Mesenchymal stem cell (in vitro differentiated cells and primary cell): ENCODE measurements at regions not wholly inside any gene's neighbourhood (a gene's known extent, or its start where the extent isn't known, plus 50 kb on each side); places are given as distances from the start of the nearest gene placed in this dataset.

ENCODE experiments used
- DNase-seq: peaks from one replicate; pipeline ENCODE4 v3.0.0-alpha.2; 2013
- H2AFZ ChIP-seq: one replicate; pipeline ENCODE4 v1.6.1; 2013; ENCODE audit warnings: low read depth, mild to moderate bottlenecking, control low read depth, inconsistent platforms, low read length, moderate library complexity
- H2AK5ac ChIP-seq: 2 replicates; pipeline ENCODE4 v1.6.1; 2013; ENCODE audit warnings: low read length, moderate library complexity, mild to moderate bottlenecking, inconsistent platforms; ENCODE audit not compliant: severe bottlenecking
- H2BK120ac ChIP-seq: one replicate; pipeline ENCODE4 v1.6.1; 2013; ENCODE audit warnings: low read depth, mild to moderate bottlenecking, inconsistent platforms, low read length, moderate library complexity
- H2BK12ac ChIP-seq, 2 experiments: one replicate each; pipeline ENCODE4 v1.6.1; 2013; ENCODE audit warnings: inconsistent platforms in 2 of 2, low read length in 2 of 2, mild to moderate bottlenecking in 2 of 2, moderate library complexity in 2 of 2, control low read depth in 1 of 2
- H2BK15ac ChIP-seq: one replicate; pipeline ENCODE4 v1.6.1; 2013; ENCODE audit warnings: mild to moderate bottlenecking, low read depth, inconsistent platforms; ENCODE audit not compliant: poor library complexity, severe bottlenecking
- H2BK5ac ChIP-seq: 2 replicates; pipeline ENCODE4 v1.6.1; 2013; ENCODE audit warnings: low read depth, mild to moderate bottlenecking, low read length, control low read depth, inconsistent platforms; ENCODE audit not compliant: poor library complexity, severe bottlenecking
- H3K14ac ChIP-seq, 2 experiments: one replicate each; pipeline ENCODE4 v1.6.1; 2013; ENCODE audit warnings: inconsistent platforms in 2 of 2, low read length in 2 of 2, control low read depth in 1 of 2, mild to moderate bottlenecking in 1 of 2, moderate library complexity in 1 of 2
- H3K18ac ChIP-seq, 2 experiments: one replicate each; pipeline ENCODE4 v1.6.1; 2013; ENCODE audit warnings: inconsistent platforms in 2 of 2, low read length in 2 of 2, control low read depth in 1 of 2, low read depth in 1 of 2, mild to moderate bottlenecking in 1 of 2
- H3K23ac ChIP-seq, 2 experiments: one replicate each; pipeline ENCODE4 v1.6.1; 2013; ENCODE audit warnings: inconsistent platforms in 2 of 2, low read length in 2 of 2, mild to moderate bottlenecking in 2 of 2, moderate library complexity in 2 of 2, control low read depth in 1 of 2
- H3K27ac ChIP-seq: 2 replicates; pipeline ENCODE4 v1.5.1; 2013; ENCODE audit warnings: mild to moderate bottlenecking, moderate library complexity, low read length, control low read depth, inconsistent platforms; ENCODE audit not compliant: poor library complexity, severe bottlenecking
- H3K27me3 ChIP-seq, 2 experiments: 2 replicates each; pipeline versions ENCODE4 v1.6.1 to v1.7.0; 2013; ENCODE audit warnings: low read length in 2 of 2, mild to moderate bottlenecking in 2 of 2, moderate library complexity in 2 of 2, control low read depth in 1 of 2, inconsistent platforms in 1 of 2; ENCODE audit not compliant: control insufficient read depth in 1 of 2, insufficient read depth in 1 of 2
- H3K36me3 ChIP-seq, 2 experiments: 2 replicates each; pipeline versions ENCODE4 v1.6.1 to v1.7.0; 2013; ENCODE audit warnings: low read length in 2 of 2, control low read depth in 1 of 2, inconsistent platforms in 1 of 2, low read depth in 1 of 2, mild to moderate bottlenecking in 1 of 2; ENCODE audit not compliant: insufficient read depth in 2 of 2, control insufficient read depth in 1 of 2
- H3K4ac ChIP-seq, 2 experiments: one replicate each; pipeline ENCODE4 v1.6.1; 2013; ENCODE audit warnings: inconsistent platforms in 2 of 2, low read length in 2 of 2, mild to moderate bottlenecking in 2 of 2, moderate library complexity in 2 of 2, control low read depth in 1 of 2, low read depth in 1 of 2
- H3K4me1 ChIP-seq: 2 replicates; pipeline ENCODE4 v1.6.1; 2013; ENCODE audit warnings: low read depth, low read length, control low read depth; ENCODE audit not compliant: control insufficient read depth, insufficient read depth
- H3K4me2 ChIP-seq: 2 replicates; pipeline ENCODE4 v1.6.1; 2013; ENCODE audit warnings: low read length, mild to moderate bottlenecking, inconsistent platforms; ENCODE audit not compliant: poor library complexity, severe bottlenecking
- H3K4me3 ChIP-seq, 2 experiments: 2 replicates each; pipeline versions ENCODE4 v1.5.1 to v1.7.0; 2013; ENCODE audit warnings: low read length in 2 of 2, mild to moderate bottlenecking in 2 of 2, control low read depth in 1 of 2, low read depth in 1 of 2; ENCODE audit not compliant: insufficient read depth in 1 of 2
- H3K79me1 ChIP-seq: replicated peaks from 2 replicates; pipeline ENCODE4 v1.6.1; 2013; ENCODE audit warnings: mild to moderate bottlenecking, control low read depth, low read length, inconsistent platforms; ENCODE audit not compliant: poor library complexity, severe bottlenecking
- H3K9ac ChIP-seq: 2 replicates; pipeline ENCODE4 v1.7.0; 2013; ENCODE audit warnings: mild to moderate bottlenecking, low read length, moderate library complexity
- H3K9me3 ChIP-seq: 2 replicates; pipeline ENCODE4 v1.7.0; 2013; ENCODE audit warnings: mild to moderate bottlenecking, low read length; ENCODE audit not compliant: control insufficient read depth
- H4K8ac ChIP-seq: one replicate; pipeline ENCODE4 v1.6.1; 2013; ENCODE audit warnings: inconsistent platforms, mild to moderate bottlenecking, low read length, moderate library complexity
- H4K91ac ChIP-seq: one replicate; pipeline ENCODE4 v1.6.1; 2013; ENCODE audit warnings: mild to moderate bottlenecking, low read length, inconsistent platforms
- WGBS: methylation state at CpG from one replicate; pipeline ENCODE4 v1.1.7; 2013; ENCODE audit warnings: mixed read lengths; 5-methylcytosine and 5-hydroxymethylcytosine counted together

DNA sequence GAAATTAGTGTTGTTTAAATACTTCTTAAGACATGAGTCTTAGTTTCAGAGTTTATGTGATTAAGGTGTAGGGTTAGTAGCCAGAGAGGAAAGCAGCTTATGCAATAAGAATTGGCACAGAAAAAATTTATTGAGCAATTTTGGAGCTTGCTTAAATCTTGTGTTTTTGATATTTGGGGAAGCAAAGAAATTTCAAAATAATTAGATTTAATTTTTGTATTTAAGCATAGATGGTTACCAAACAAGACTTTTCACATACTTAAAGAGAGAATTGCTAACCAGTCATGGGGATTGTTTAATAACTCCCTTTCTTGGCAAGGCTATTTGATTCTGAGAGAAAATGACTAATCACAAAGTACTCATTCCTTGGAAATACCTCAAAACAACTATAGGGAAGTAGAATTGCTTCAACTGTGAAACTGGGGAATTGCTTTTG is 202.0 kb upstream of the GRID2 start:
- Histone ChIP-seq H3K4me1 (no peaks in the 10 kb centered on the region), H4K91ac (no peak overlapping the region), H3K4ac (no peak overlapping the region), H2BK12ac (no peak overlapping the region), H3K14ac (no peak overlapping the region), H3K36me3 (no peaks in the 10 kb centered on the region), H3K27me3 (no peaks in the 10 kb centered on the region), H2BK120ac (no peak overlapping the region), H3K79me1 (no peaks in the 10 kb centered on the region), H3K18ac (no peak overlapping the region), H2AFZ (no peak overlapping the region), H2BK15ac (no peak overlapping the region), H4K8ac (no peak overlapping the region), H3K23ac (no peak overlapping the region), H3K9me3 (no peaks in the 10 kb centered on the region), H3K27ac (no peak overlapping the region), H2BK5ac (no peak overlapping the region), H3K9ac (peak overlapping the region; percentile 59), H3K4me3 (no peak overlapping the region), H2AK5ac (no peak overlapping the region), H3K4me2 (no peak overlapping the region)
- DNase-seq = no peak

DNA sequence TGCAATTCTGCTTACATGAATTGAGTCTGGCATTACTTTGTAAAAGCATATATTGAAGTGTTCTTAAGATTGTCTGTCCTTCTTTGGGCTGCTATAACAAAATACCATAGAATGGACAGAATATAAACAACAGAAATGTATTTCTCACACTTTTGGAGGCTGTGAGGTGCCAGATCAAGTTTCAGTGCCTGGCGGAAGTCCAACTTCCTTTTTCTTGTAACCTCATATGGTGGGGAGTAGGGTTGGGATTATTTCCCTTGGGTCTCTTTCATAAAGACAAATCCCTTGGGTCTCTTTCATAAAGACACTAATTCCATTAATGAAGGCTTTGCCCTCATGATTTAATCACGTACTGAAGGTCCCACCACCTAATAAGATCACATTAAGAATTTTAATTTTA is 199.3 kb upstream of the GRID2 start:
- Histone ChIP-seq H2BK5ac (no peak overlapping the region), H3K4ac (no peak overlapping the region), H4K91ac (no peak overlapping the region), H3K79me1 (no peaks in the 10 kb centered on the region), H2AK5ac (no peak overlapping the region), H3K4me3 (no peak overlapping the region), H3K9me3 (no peaks in the 10 kb centered on the region), H4K8ac (no peak overlapping the region), H2BK12ac (no peak overlapping the region), H3K9ac (no peak overlapping the region), H3K4me2 (no peak overlapping the region), H3K23ac (no peak overlapping the region), H2BK15ac (no peak overlapping the region), H3K4me1 (no peaks in the 10 kb centered on the region), H2BK120ac (no peak overlapping the region), H3K36me3 (no peaks in the 10 kb centered on the region), H3K18ac (no peak overlapping the region), H2AFZ (no peak overlapping the region), H3K14ac (no peak overlapping the region), H3K27me3 (no peaks in the 10 kb centered on the region), H3K27ac (no peak overlapping the region)
- DNase-seq = no peak
- WGBS = no CpG with 5 or more reads among the region's 2 CpGs

DNA sequence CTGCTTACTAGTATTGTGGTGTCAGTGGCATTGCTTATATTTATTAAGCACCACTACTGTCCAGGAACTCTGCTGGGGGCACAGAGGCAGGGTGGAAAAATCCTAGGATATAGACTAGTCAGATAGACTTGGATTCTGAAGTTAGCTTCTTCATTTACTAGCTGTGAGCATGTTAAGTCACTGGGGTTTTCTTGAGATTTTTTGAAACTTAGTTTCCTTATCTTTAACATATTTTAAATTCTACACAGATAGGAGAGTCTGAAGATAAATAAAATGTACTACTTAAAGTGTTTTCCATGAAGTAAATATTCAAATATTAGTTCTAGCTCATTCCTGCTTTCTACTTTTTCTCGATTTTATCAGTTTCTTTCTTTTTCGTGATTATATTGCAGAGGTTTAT is 196.9 kb upstream of the GRID2 start:
- Histone ChIP-seq H3K4ac (no peak overlapping the region), H3K9ac (no peak overlapping the region), H3K14ac (no peak overlapping the region), H2AK5ac (no peak overlapping the region), H2BK120ac (no peak overlapping the region), H3K18ac (no peak overlapping the region), H3K27me3 (no peaks in the 10 kb centered on the region), H2BK15ac (no peak overlapping the region), H3K79me1 (no peaks in the 10 kb centered on the region), H3K23ac (no peak overlapping the region), H3K4me3 (no peak overlapping the region), H3K9me3 (no peaks in the 10 kb centered on the region), H4K8ac (no peak overlapping the region), H2AFZ (no peak overlapping the region), H3K4me1 (no peaks in the 10 kb centered on the region), H3K27ac (no peak overlapping the region), H3K36me3 (no peaks in the 10 kb centered on the region), H2BK12ac (no peak overlapping the region), H3K4me2 (no peak overlapping the region), H4K91ac (no peak overlapping the region), H2BK5ac (no peak overlapping the region)
- WGBS = no CpG with 5 or more reads among the region's 2 CpGs
- no peak for DNase-seq

GRCh38 chr4:92111493-92111892 is 192.3 kb upstream of the GRID2 start:
- Histone ChIP-seq H2BK5ac (no peak overlapping the region), H2BK120ac (no peak overlapping the region), H4K8ac (no peak overlapping the region), H3K4me3 (no peak overlapping the region), H3K9me3 (no peaks in the 10 kb centered on the region), H3K27me3 (no peaks in the 10 kb centered on the region), H3K4ac (no peak overlapping the region), H3K9ac (no peak overlapping the region), H2AK5ac (no peak overlapping the region), H4K91ac (no peak overlapping the region), H3K4me2 (no peak overlapping the region), H3K4me1 (no peaks in the 10 kb centered on the region), H3K79me1 (no peaks in the 10 kb centered on the region), H3K18ac (no peak overlapping the region), H2AFZ (no peak overlapping the region), H2BK15ac (no peak overlapping the region), H3K36me3 (no peaks in the 10 kb centered on the region), H2BK12ac (no peak overlapping the region), H3K14ac (no peak overlapping the region), H3K27ac (no peak overlapping the region), H3K23ac (no peak overlapping the region)
- DNase-seq = no peak
- no CpG with 5 or more reads among the region's 2 CpGs for WGBS
